ENCODE measurements at regions not wholly inside any gene's neighbourhood (a gene's known extent, or its start where the extent isn't known, plus 50 kb on each side); places are given as distances from the start of the nearest gene placed in this dataset.

DNA sequence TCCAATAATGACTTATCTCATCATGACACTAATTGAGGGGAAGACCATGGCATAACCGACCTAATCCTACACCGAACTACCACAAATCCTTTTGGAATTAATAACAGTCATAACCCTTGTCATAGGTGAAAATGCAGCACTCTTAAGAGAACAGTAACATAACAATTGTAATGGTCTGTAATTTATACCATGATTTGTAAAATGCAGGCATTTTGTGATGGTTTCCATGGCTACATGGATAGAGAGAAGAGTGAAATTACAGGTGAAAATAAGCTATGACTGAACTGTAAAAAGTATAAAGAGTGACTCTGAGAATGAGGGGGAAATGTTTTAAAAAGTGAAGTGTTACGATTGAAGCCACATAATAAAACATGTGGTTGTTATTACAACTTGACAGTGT, 494.1 kb upstream of the SLC39A10 start:
- H2AFZ ChIP-seq (ENCODE audit: low read length), result no peak overlapping the region
- no peaks in the 10 kb centered on the region for H3K36me3 ChIP-seq (ENCODE audit: insufficient read depth, low read length)
- H3K9ac ChIP-seq (ENCODE audit: low read depth, low read length, poor library complexity, severe bottlenecking), result no peak overlapping the region
- no peak overlapping the region for H3K4me2 ChIP-seq (ENCODE audit: low read depth, low read length, poor library complexity, severe bottlenecking)
- peaks cover 2% of the 10 kb centered on the region; the same call in 1 of the 2 replicates for H3F3A ChIP-seq (ENCODE audit: low read depth)
- no peak for TF ChIP-seq EZH2phosphoT487 (IDR thresholded peaks at IDR 0.05; ENCODE audit: borderline replicate concordance)
- TF ChIP-seq, protein P1, sequence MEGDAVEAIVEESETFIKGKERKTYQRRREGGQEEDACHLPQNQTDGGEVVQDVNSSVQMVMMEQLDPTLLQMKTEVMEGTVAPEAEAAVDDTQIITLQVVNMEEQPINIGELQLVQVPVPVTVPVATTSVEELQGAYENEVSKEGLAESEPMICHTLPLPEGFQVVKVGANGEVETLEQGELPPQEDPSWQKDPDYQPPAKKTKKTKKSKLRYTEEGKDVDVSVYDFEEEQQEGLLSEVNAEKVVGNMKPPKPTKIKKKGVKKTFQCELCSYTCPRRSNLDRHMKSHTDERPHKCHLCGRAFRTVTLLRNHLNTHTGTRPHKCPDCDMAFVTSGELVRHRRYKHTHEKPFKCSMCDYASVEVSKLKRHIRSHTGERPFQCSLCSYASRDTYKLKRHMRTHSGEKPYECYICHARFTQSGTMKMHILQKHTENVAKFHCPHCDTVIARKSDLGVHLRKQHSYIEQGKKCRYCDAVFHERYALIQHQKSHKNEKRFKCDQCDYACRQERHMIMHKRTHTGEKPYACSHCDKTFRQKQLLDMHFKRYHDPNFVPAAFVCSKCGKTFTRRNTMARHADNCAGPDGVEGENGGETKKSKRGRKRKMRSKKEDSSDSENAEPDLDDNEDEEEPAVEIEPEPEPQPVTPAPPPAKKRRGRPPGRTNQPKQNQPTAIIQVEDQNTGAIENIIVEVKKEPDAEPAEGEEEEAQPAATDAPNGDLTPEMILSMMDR (conservative IDR thresholded peaks at IDR 0.05; ENCODE audit: low read length), result no peak
- H3K4me3 ChIP-seq (ENCODE audit: low read length, poor library complexity, severe bottlenecking), result no peak overlapping the region
- H3K9me3 ChIP-seq (ENCODE audit: insufficient read depth, low read depth, low read length), result peaks cover 12% of the 10 kb centered on the region; the same call in 1 of the 2 replicates
- H3K27me3 ChIP-seq (ENCODE audit: insufficient read depth, low read length, poor library complexity, severe bottlenecking), result no peaks in the 10 kb centered on the region
- H3K79me2 ChIP-seq (ENCODE audit: insufficient read depth, low read length), result no peaks in the 10 kb centered on the region
- H3K4me1 ChIP-seq (ENCODE audit: insufficient read depth, low read length, poor library complexity, severe bottlenecking), result peaks cover 2% of the 10 kb centered on the region
- no peaks in the 10 kb centered on the region for H4K20me1 ChIP-seq (ENCODE audit: insufficient read depth, low read length, poor library complexity, severe bottlenecking)
- no peaks in the 10 kb centered on the region for H3K9me2 ChIP-seq (replicated peaks; ENCODE audit: low read depth, low read length)

DNA sequence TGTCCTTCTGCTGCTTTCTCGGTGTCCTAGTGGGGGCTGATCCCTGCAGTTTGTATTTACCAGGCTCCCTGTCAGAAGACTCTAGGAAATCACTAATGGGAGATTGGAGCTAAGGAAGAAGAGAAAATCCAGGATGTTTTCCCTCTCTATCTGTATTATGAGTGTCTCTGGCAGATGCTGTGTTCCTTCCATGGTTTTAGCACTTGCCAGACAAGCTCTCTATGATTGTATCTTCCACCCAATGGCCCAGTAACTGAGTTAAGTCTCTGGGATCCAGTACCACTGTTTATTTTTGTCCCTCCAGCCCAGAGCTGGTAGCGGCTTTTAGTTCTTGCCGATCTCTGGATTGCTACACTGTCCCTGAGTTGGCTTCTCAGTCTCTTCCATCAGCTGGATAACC, 494.8 kb upstream of the SLC39A10 start:
- H3K4me3 ChIP-seq (ENCODE audit: low read length, poor library complexity, severe bottlenecking), result no peak overlapping the region
- no peaks in the 10 kb centered on the region for H3K9me2 ChIP-seq (replicated peaks; ENCODE audit: low read depth, low read length)
- H3K27me3 ChIP-seq (ENCODE audit: insufficient read depth, low read length, poor library complexity, severe bottlenecking), result no peaks in the 10 kb centered on the region
- no peak overlapping the region for H3K9ac ChIP-seq (ENCODE audit: low read depth, low read length, poor library complexity, severe bottlenecking)
- no peak overlapping the region for H3K4me2 ChIP-seq (ENCODE audit: low read depth, low read length, poor library complexity, severe bottlenecking)
- H3K36me3 ChIP-seq (ENCODE audit: insufficient read depth, low read length), result no peaks in the 10 kb centered on the region
- H2AFZ ChIP-seq (ENCODE audit: low read length), result no peak overlapping the region
- H4K20me1 ChIP-seq (ENCODE audit: insufficient read depth, low read length, poor library complexity, severe bottlenecking), result no peaks in the 10 kb centered on the region
- H3K9me3 ChIP-seq (ENCODE audit: insufficient read depth, low read depth, low read length), result peaks cover 4% of the 10 kb centered on the region; the same call in 1 of the 2 replicates
- TF ChIP-seq, protein P1 (conservative IDR thresholded peaks at IDR 0.05; ENCODE audit: low read length), result no peak
- TF ChIP-seq EZH2phosphoT487 (IDR thresholded peaks at IDR 0.05; ENCODE audit: borderline replicate concordance), result no peak
- no peaks in the 10 kb centered on the region for H3K79me2 ChIP-seq (ENCODE audit: insufficient read depth, low read length)
- no peaks in the 10 kb centered on the region for H3K4me1 ChIP-seq (ENCODE audit: insufficient read depth, low read length, poor library complexity, severe bottlenecking)
- no peaks in the 10 kb centered on the region for H3F3A ChIP-seq (ENCODE audit: low read depth)

DNA sequence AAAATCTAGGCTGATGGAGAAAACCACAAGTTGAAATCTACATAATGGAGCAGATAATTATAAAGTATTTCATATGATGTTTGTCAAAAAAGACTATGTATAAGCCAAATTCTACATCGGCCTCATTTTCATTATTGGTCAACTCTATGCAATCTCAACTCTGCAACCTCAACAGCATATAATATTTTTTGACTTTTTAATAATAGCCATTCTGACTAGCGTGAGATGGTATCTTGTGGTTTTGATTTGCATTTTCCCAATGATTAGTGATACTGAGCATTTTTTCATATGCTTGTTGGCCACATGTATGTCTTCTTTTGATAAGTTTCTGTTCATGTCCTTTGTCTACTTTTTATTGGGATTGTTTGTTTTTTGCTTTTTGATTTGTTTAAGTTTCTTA, 496.1 kb upstream of the SLC39A10 start:
- Histone ChIP-seq H3K4me2 (ENCODE audit: low read depth, low read length, poor library complexity, severe bottlenecking) (no peak overlapping the region), H3K9me3 (ENCODE audit: insufficient read depth, low read depth, low read length) (peaks cover 9% of the 10 kb centered on the region; the same call in 1 of the 2 replicates), H3K79me2 (ENCODE audit: insufficient read depth, low read length) (no peaks in the 10 kb centered on the region), H3K4me3 (ENCODE audit: low read length, poor library complexity, severe bottlenecking) (no peak overlapping the region), H3K9me2 (replicated peaks; ENCODE audit: low read depth, low read length) (no peaks in the 10 kb centered on the region), H3K4me1 (ENCODE audit: insufficient read depth, low read length, poor library complexity, severe bottlenecking) (no peaks in the 10 kb centered on the region), H3F3A (ENCODE audit: low read depth) (no peaks in the 10 kb centered on the region), H3K36me3 (ENCODE audit: insufficient read depth, low read length) (no peaks in the 10 kb centered on the region), H3K9ac (ENCODE audit: low read depth, low read length, poor library complexity, severe bottlenecking) (no peak overlapping the region), H3K27me3 (ENCODE audit: insufficient read depth, low read length, poor library complexity, severe bottlenecking) (no peaks in the 10 kb centered on the region), H4K20me1 (ENCODE audit: insufficient read depth, low read length, poor library complexity, severe bottlenecking) (no peaks in the 10 kb centered on the region), H2AFZ (ENCODE audit: low read length) (no peak overlapping the region)
- TF ChIP-seq, protein P1 (conservative IDR thresholded peaks at IDR 0.05; ENCODE audit: low read length), result no peak
- no peak for TF ChIP-seq EZH2phosphoT487 (IDR thresholded peaks at IDR 0.05; ENCODE audit: borderline replicate concordance)
